ACC112 (cell line): ENCODE measurements at regions not wholly inside any gene's neighbourhood (a gene's known extent, or its start where the extent isn't known, plus 50 kb on each side); places are given as distances from the start of the nearest gene placed in this dataset.

Experiments used
- H2AFZ ChIP-seq: fragments of 200-600 bp; sonication (generic); one replicate; pipeline ENCODE4 v1.6.0; 2017; ENCODE audit warnings: antibody characterized with exemption, low read length; ENCODE audit not compliant: unreplicated experiment
- H3K27ac ChIP-seq: fragments of 200-600 bp; sonication (generic); 2 replicates; pipeline ENCODE4 v1.5.1; 2014; ENCODE audit warnings: low read depth, mild to moderate bottlenecking, antibody characterized with exemption, low read length, moderate library complexity
- H3K27me3 ChIP-seq: fragments of 200-600 bp; sonication (generic); 2 replicates; pipeline ENCODE4 v1.6.1; 2014; ENCODE audit warnings: mild to moderate bottlenecking, antibody characterized with exemption, low read length, moderate library complexity, mixed read lengths; ENCODE audit not compliant: insufficient read depth
- H3K36me3 ChIP-seq: fragments of 200-600 bp; sonication (generic); 2 replicates; pipeline ENCODE4 v1.6.1; 2016; ENCODE audit warnings: mild to moderate bottlenecking, antibody characterized with exemption, low read length, moderate library complexity, mixed read lengths; ENCODE audit not compliant: insufficient read depth
- H3K4me1 ChIP-seq: fragments of 200-600 bp; sonication (generic); one replicate; pipeline ENCODE4 v1.6.1; 2016; ENCODE audit warnings: low read length, mixed read lengths; ENCODE audit not compliant: insufficient read depth, unreplicated experiment, control insufficient read depth
- H3K4me3 ChIP-seq: fragments of 200-600 bp; sonication (generic); 2 replicates; pipeline ENCODE4 v1.5.1; 2014; ENCODE audit warnings: mild to moderate bottlenecking, low read depth, low read length
- H3K79me2 ChIP-seq: fragments of 200-600 bp; sonication (generic); one replicate; pipeline ENCODE4 v1.6.0; 2016; ENCODE audit warnings: low read length; ENCODE audit not compliant: control insufficient read depth, unreplicated experiment, insufficient read depth

DNA sequence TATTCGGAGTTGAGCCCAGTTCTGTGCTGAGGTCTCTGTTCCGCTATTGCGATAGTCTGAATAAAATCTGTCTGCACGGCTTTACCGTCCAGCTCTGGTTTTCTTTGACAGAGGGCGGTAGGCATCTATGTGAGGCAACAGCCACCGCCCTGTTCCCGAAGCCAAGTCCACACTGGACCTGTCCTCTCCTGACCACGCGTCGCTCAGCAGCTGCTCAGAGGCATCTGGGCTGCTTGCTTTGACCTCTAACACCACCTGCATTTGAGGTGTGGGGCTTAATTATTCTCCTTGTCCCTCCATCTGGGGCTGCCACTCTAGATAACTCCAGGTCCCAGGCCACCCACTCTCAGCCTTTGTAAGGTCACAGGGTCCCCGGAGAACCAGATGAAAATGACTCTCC, 168.4 kb upstream of the SMIM23 start:
- Histone ChIP-seq H3K4me3 (no peak overlapping the region), H3K27ac (no peak overlapping the region), H2AFZ (no peak overlapping the region), H3K79me2 (no peaks in the 10 kb centered on the region), H3K4me1 (no peaks in the 10 kb centered on the region), H3K36me3 (no peaks in the 10 kb centered on the region), H3K27me3 (peaks cover 53% of the 10 kb centered on the region)

- H3K27me3 ChIP-seq = peaks cover 53% of the 10 kb centered on the region
These were observed 167.6 kb upstream of the SMIM23 start for GRCh38 chr5:171617817-171618591.

GRCh38 chr5:171619196-171619595, 166.4 kb upstream of the SMIM23 start:
- Histone ChIP-seq H3K4me3 (no peak overlapping the region), H3K27me3 (peaks cover 55% of the 10 kb centered on the region), H3K79me2 (no peaks in the 10 kb centered on the region), H3K4me1 (no peaks in the 10 kb centered on the region), H3K27ac (no peak overlapping the region), H2AFZ (no peak overlapping the region), H3K36me3 (no peaks in the 10 kb centered on the region)

More at GRCh38 chr5:171617817-171618591, 167.6 kb upstream of the SMIM23 start:
- no peak overlapping the region for H2AFZ ChIP-seq
- no peak overlapping the region for H3K27ac ChIP-seq
- H3K4me1 ChIP-seq = no peaks in the 10 kb centered on the region
- no peak overlapping the region for H3K4me3 ChIP-seq
- no peaks in the 10 kb centered on the region for H3K36me3 ChIP-seq
- H3K79me2 ChIP-seq = no peaks in the 10 kb centered on the region

DNA sequence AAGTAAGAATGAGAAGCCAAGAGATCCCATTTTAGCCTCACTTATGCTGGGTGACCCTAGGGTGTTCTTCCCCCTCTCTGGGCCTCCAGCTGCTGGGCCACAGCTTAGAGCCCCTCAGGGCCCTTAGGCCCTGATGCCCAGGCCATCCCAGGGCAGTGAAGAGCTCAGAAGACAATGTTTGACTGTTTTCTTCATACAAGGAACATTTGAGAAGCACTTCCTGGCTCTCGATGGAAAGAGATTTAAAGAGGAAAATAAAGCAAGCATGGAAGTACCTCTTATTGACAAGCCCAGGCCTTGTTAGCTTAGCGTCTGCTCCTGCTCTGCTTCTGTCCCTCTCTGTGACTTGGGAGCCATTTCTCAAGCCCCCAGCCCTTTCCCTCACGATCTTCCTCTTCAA, 165.9 kb upstream of the SMIM23 start:
- H3K27ac ChIP-seq = no peak overlapping the region
- H3K79me2 ChIP-seq = no peaks in the 10 kb centered on the region
- H3K27me3 ChIP-seq = peaks cover 57% of the 10 kb centered on the region
- no peaks in the 10 kb centered on the region for H3K36me3 ChIP-seq
- H3K4me3 ChIP-seq = no peak overlapping the region
- no peaks in the 10 kb centered on the region for H3K4me1 ChIP-seq
- H2AFZ ChIP-seq = no peak overlapping the region

- Histone ChIP-seq H3K4me3 (no peak overlapping the region), H3K4me1 (no peaks in the 10 kb centered on the region), H3K27me3 (peaks cover 66% of the 10 kb centered on the region), H2AFZ (no peak overlapping the region), H3K36me3 (no peaks in the 10 kb centered on the region), H3K27ac (no peak overlapping the region), H3K79me2 (no peaks in the 10 kb centered on the region)
These were observed 163.6 kb upstream of the SMIM23 start for GRCh38 chr5:171622010-171622409.

DNA sequence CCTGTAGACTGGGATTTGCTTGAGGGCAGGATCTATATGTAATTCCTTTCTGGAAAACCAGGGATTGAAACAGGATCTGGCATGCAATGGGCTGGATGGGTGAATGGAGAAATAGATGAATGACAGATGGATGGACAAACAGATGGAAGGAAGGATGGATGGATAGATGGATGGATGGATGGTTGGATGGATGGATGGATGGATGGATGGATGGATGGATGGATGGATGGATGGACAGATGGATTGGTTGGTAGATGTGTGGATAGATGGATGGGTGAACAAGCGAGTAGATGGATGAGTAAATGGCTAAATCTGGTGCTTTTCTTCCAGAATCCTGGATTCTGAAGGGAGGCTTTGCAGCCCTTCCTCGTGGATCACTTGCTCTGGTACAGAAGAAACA, 162.5 kb upstream of the SMIM23 start:
- H2AFZ ChIP-seq = no peak overlapping the region
- no peaks in the 10 kb centered on the region for H3K4me1 ChIP-seq
- no peaks in the 10 kb centered on the region for H3K79me2 ChIP-seq
- H3K36me3 ChIP-seq = no peaks in the 10 kb centered on the region
- H3K27ac ChIP-seq = no peak overlapping the region
- no peak overlapping the region for H3K4me3 ChIP-seq
- H3K27me3 ChIP-seq = peaks cover 70% of the 10 kb centered on the region

DNA sequence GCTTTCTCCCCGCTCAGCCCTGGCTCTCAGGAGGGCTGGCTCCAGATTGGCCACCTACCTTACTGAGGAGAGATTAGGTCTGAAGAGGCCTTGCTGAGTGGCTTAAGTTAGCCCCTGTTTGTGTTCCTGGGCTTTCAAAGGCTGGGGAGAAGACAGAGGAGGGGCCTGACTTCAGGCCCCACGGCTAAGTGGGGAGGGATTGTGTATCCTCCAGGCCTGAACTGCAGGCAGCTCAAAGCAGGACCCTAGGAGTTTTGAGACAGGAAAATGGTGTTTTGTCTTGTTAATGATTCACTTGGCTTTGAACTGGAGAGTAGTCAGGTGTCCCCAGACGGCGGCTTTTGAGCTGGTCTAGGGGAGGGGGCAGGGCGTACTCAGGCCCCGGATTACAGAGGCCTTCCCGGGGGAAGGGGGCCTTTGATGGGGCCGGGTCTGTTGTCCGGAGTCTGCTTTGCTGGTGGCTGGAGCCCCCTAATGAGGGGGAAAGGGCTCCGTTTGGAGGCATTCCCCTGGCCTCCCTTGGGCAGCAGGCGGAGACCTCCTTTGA, 162.0 kb upstream of the SMIM23 start:
- no peaks in the 10 kb centered on the region for H3K4me1 ChIP-seq
- H3K36me3 ChIP-seq = no peaks in the 10 kb centered on the region
- no peak overlapping the region for H2AFZ ChIP-seq
- H3K27ac ChIP-seq = no peak overlapping the region
- H3K79me2 ChIP-seq = no peaks in the 10 kb centered on the region
- H3K4me3 ChIP-seq = no peak overlapping the region
- peaks cover 74% of the 10 kb centered on the region for H3K27me3 ChIP-seq

DNA sequence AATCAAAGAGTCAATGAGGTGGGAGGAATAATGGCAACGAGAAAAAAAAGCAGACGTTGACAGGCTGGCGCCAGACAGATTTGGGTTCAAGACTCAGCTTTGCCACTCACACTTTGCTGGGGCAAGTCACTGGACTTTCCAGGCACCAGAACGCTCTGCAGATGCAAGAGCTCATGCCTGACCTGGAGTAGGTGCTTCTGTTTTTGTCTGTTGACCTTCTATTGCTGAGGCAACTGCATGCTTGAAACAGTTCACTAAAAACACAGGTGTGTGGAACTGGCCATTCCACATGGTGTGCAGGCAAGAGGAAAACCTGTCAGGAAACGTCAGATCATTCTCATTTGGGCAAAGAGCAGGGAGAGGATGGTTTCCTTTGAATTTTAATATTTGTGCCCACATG, 161.2 kb upstream of the SMIM23 start:
- no peaks in the 10 kb centered on the region for H3K4me1 ChIP-seq
- H3K27me3 ChIP-seq = peaks cover 80% of the 10 kb centered on the region
- H3K36me3 ChIP-seq = no peaks in the 10 kb centered on the region
- no peak overlapping the region for H3K27ac ChIP-seq
- H3K4me3 ChIP-seq = no peak overlapping the region
- H3K79me2 ChIP-seq = no peaks in the 10 kb centered on the region
- no peak overlapping the region for H2AFZ ChIP-seq

GRCh38 chr5:171625646-171626045, 160.0 kb upstream of the SMIM23 start:
- Histone ChIP-seq H3K4me1 (no peaks in the 10 kb centered on the region), H3K4me3 (no peak overlapping the region), H2AFZ (no peak overlapping the region), H3K27ac (no peak overlapping the region), H3K27me3 (peaks cover 80% of the 10 kb centered on the region), H3K36me3 (no peaks in the 10 kb centered on the region), H3K79me2 (no peaks in the 10 kb centered on the region)

DNA sequence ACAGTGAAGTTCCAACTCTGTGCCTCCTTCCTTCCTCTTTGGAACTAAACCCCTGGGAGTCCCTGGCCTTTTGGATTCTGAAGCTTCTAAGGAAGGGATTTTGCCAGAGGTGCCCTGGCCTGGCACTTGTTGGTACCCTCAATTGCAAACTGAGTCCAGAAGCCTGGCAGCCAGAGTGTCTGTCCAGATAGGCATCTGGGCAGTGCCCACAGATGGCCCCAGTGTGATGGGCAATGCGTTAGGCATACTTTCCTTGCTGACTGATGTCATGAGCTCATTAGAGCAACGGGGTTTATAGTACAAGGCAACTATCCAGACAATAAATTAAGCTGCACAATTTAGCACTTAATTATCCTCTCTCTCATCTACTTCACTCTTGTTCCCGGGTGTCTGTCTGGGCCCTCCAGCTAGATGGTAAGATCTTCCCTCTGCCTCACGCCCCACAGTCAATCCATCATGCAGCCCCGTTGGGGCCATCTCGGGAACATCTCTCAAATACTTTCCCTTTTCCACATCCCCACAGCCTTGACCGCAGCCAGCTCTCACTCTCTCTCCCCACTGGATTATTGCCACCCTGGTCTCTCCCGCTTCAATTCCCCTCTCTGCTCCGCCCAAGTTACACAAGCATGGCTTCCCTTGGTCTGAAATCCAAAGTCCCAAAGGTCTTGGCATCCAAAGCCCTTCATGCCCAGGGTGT, 157.5 kb upstream of the SMIM23 start:
- Histone ChIP-seq H3K27ac (no peak overlapping the region), H3K36me3 (no peaks in the 10 kb centered on the region), H3K4me1 (no peaks in the 10 kb centered on the region), H3K27me3 (peaks cover 56% of the 10 kb centered on the region), H3K79me2 (no peaks in the 10 kb centered on the region), H3K4me3 (no peak overlapping the region), H2AFZ (no peak overlapping the region)

DNA sequence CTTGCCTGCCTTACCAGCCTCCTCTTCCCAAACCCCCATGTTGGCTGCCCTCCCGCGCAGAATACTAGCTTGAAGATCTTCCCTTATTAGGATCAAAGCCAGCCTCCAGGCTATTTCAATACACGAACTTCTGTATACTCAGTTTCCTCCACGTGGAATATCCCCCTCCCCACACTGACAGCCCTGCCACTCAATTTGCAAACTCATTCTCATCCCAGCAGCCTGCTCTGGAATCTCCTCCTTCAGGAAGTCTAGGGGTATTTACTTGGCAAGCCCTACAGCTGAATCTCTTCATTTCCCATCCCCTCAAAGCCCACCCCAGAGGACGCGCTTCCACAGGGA, 157.0 kb upstream of the SMIM23 start:
- Histone ChIP-seq H3K79me2 (no peaks in the 10 kb centered on the region), H3K27ac (no peak overlapping the region), H2AFZ (no peak overlapping the region), H3K27me3 (peaks cover 55% of the 10 kb centered on the region), H3K4me3 (no peak overlapping the region), H3K36me3 (no peaks in the 10 kb centered on the region), H3K4me1 (no peaks in the 10 kb centered on the region)
